GM23338 (cell line): ENCODE measurements at regions not wholly inside any gene's neighbourhood (a gene's known extent, or its start where the extent isn't known, plus 50 kb on each side); places are given as distances from the start of the nearest gene placed in this dataset.
A peak's percentile ranks its signal among the peaks of the same experiment; 100 is the strongest.

Experiments
- ATAC-seq: fragments of 200-7000 bp; cut with Tn5 transposase; 3 replicates; pipeline ENCODE4 v1.9.1; 2020
- DNase-seq: peaks from one replicate; pipeline ENCODE4 v3.0.0-alpha.2; 2015; ENCODE audit warnings: low spot score
- H2AFZ ChIP-seq: fragments of 200-600 bp; sonication (generic); 2 replicates; pipeline ENCODE4 v1.8.0; 2016; ENCODE audit warnings: antibody characterized with exemption, mild to moderate bottlenecking, moderate library complexity
- H3F3A ChIP-seq: fragments of 200-600 bp; sonication (generic); replicated peaks from 2 replicates; pipeline ENCODE4 v1.8.0; 2017; ENCODE audit warnings: antibody characterized with exemption, mixed run types, low read depth
- H3K27ac ChIP-seq: fragments of 200-600 bp; sonication (generic); 2 replicates; pipeline ENCODE4 v1.6.1; 2016; ENCODE audit warnings: low read depth
- H3K27me3 ChIP-seq: fragments of 200-600 bp; sonication (generic); 2 replicates; pipeline ENCODE4 v1.8.0; 2016; ENCODE audit warnings: mild to moderate bottlenecking, mixed run types, moderate library complexity; ENCODE audit not compliant: insufficient read depth
- H3K36me3 ChIP-seq: fragments of 200-600 bp; sonication (generic); 2 replicates; pipeline ENCODE4 v1.8.0; 2016; ENCODE audit warnings: mild to moderate bottlenecking; ENCODE audit not compliant: insufficient read depth
- H3K4me1 ChIP-seq: fragments of 200-600 bp; sonication (generic); 2 replicates; pipeline ENCODE4 v1.8.0; 2016; ENCODE audit warnings: mild to moderate bottlenecking, moderate library complexity; ENCODE audit not compliant: insufficient read depth
- H3K4me2 ChIP-seq: fragments of 200-600 bp; sonication (generic); 2 replicates; pipeline ENCODE4 v1.7.1; 2017; ENCODE audit warnings: mixed run types
- H3K4me3 ChIP-seq: fragments of 200-600 bp; sonication (generic); 2 replicates; pipeline ENCODE4 v1.6.1; 2016; ENCODE audit warnings: mixed run types
- H3K79me2 ChIP-seq: fragments of 200-600 bp; sonication (generic); replicated peaks from 2 replicates; pipeline ENCODE4 v1.8.0; 2017; ENCODE audit warnings: mild to moderate bottlenecking; ENCODE audit not compliant: insufficient read depth
- H3K9me2 ChIP-seq: fragments of 200-600 bp; sonication (generic); 2 replicates; pipeline ENCODE4 v1.8.0; 2017; ENCODE audit not compliant: insufficient read depth
- H4K20me1 ChIP-seq: fragments of 200-600 bp; sonication (generic); replicated peaks from 2 replicates; pipeline ENCODE4 v1.8.0; 2017; ENCODE audit warnings: mild to moderate bottlenecking; ENCODE audit not compliant: insufficient read depth
- H3K27ac Mint-ChIP-seq: 2 replicates; pipeline ENCODE4 v1.8.0; 2020; ENCODE audit warnings: inconsistent platforms, mild to moderate bottlenecking, moderate library complexity, mixed read lengths
- H3K27me3 Mint-ChIP-seq: 3 replicates; pipeline ENCODE4 v1.8.0; 2022; ENCODE audit warnings: low read depth, mild to moderate bottlenecking, moderate library complexity, mixed read lengths, inconsistent platforms; ENCODE audit not compliant: insufficient read depth, poor library complexity
- H3K36me3 Mint-ChIP-seq: 3 replicates; pipeline ENCODE4 v1.8.0; 2021; ENCODE audit warnings: low read depth, mild to moderate bottlenecking, inconsistent platforms, moderate library complexity, mixed read lengths
- H3K4me1 Mint-ChIP-seq: 3 replicates; pipeline ENCODE4 v1.8.0; 2020; ENCODE audit warnings: mild to moderate bottlenecking, inconsistent platforms, mixed read lengths
- H3K4me3 Mint-ChIP-seq: 3 replicates; pipeline ENCODE4 v1.8.0; 2021; ENCODE audit warnings: moderate library complexity, mild to moderate bottlenecking, inconsistent platforms, mixed read lengths
- H3K9me3 Mint-ChIP-seq: 3 replicates; pipeline ENCODE4 v1.8.0; 2020; ENCODE audit warnings: moderate library complexity, mild to moderate bottlenecking, inconsistent platforms, mixed read lengths
- CREB1 ChIP-seq: fragments of 250-450 bp; sonication (Bioruptor Pico); IDR thresholded peaks from 2 replicates; pipeline ENCODE4 v1.5.0; 2020; ENCODE audit warnings: low read depth, mild to moderate bottlenecking, moderate library complexity
- CTCF ChIP-seq, 2 experiments: fragments of 200-600 bp in 1 of 2; sonication (generic) in 1 of 2; conservative IDR thresholded peaks; 2 replicates each; pipeline versions ENCODE4 v1.5.1 to v1.6.1; 2016 to 2017; ENCODE audit warnings: antibody characterized with exemption in 2 of 2, low read depth in 2 of 2, mild to moderate bottlenecking in 2 of 2, moderate library complexity in 1 of 2
- EZH2 ChIP-seq: fragments of 200-600 bp; sonication (generic); IDR thresholded peaks from one replicate; pipeline ENCODE4 v1.8.0; 2017; ENCODE audit warnings: antibody characterized with exemption, mild to moderate bottlenecking, low read depth; ENCODE audit not compliant: unreplicated experiment
- JUNB ChIP-seq: IDR thresholded peaks from one replicate; pipeline ENCODE4 v1.6.1; 2016; ENCODE audit warnings: antibody characterized with exemption; ENCODE audit not compliant: unreplicated experiment
- NANOG ChIP-seq: IDR thresholded peaks from 2 replicates; pipeline ENCODE4 v1.6.1; 2016; ENCODE audit warnings: antibody characterized with exemption, borderline replicate concordance
- REST ChIP-seq: IDR thresholded peaks from one replicate; pipeline ENCODE4 v1.6.1; 2018; ENCODE audit warnings: antibody characterized with exemption; ENCODE audit not compliant: unreplicated experiment
- STAT1 ChIP-seq: IDR thresholded peaks from one replicate; pipeline ENCODE4 v1.6.1; 2016; ENCODE audit warnings: antibody characterized with exemption; ENCODE audit not compliant: unreplicated experiment
- ZNF114 ChIP-seq: fragments of 250-450 bp; sonication (Bioruptor Pico); IDR thresholded peaks from 2 replicates; pipeline ENCODE4 v1.5.0; 2020; ENCODE audit warnings: mild to moderate bottlenecking, moderate library complexity
- TF ChIP-seq, protein P1 (sequence below): fragments of 250-450 bp; sonication (Bioruptor Pico); IDR thresholded peaks from 2 replicates; pipeline ENCODE4 v1.5.0; 2020; ENCODE audit warnings: mild to moderate bottlenecking, moderate library complexity
- TF ChIP-seq, protein P2 (sequence below): IDR thresholded peaks from 2 replicates; pipeline ENCODE4 v1.6.1; 2016; ENCODE audit warnings: antibody characterized with exemption

- Histone ChIP-seq H3K27ac (no peak overlapping the region), H3K4me1 (no peaks in the 10 kb centered on the region), H2AFZ (no peak overlapping the region), H3K79me2 (no peaks in the 10 kb centered on the region), H3K9me2 (peaks cover 8% of the 10 kb centered on the region; the same call in 1 of the 2 replicates), H3K27me3 (no peaks in the 10 kb centered on the region), H3K36me3 (no peaks in the 10 kb centered on the region; the same call in 1 of the 2 replicates), H3F3A (no peaks in the 10 kb centered on the region), H4K20me1 (no peaks in the 10 kb centered on the region), H3K4me2 (no peak overlapping the region), H3K4me3 (no peak overlapping the region)
- DNase-seq (no peak), ATAC-seq (no peak)
- Mint-ChIP-seq H3K36me3 (no peaks in the 10 kb centered on the region), H3K9me3 (peaks cover 15% of the 10 kb centered on the region), H3K27me3 (no peaks in the 10 kb centered on the region), H3K27ac (no peak overlapping the region), H3K4me1 (no peaks in the 10 kb centered on the region), H3K4me3 (no peak overlapping the region)
- no peak for TF ChIP-seq STAT1
These were observed 128.4 kb downstream of the LINC00237 start for GRCh38 chr20:20977786-20978185.

- Mint-ChIP-seq H3K36me3 (no peaks in the 10 kb centered on the region), H3K4me3 (no peak overlapping the region), H3K27me3 (no peaks in the 10 kb centered on the region), H3K27ac (no peak overlapping the region), H3K9me3 (no peaks in the 10 kb centered on the region), H3K4me1 (peaks cover 36% of the 10 kb centered on the region)
- H2AFZ ChIP-seq = peak overlapping the region; percentile 75; the same call in 1 of the 2 replicates
- no peak overlapping the region for H3K4me2 ChIP-seq
- no peaks in the 10 kb centered on the region for H3K27me3 ChIP-seq
- ATAC-seq (no peak), DNase-seq (no peak)
- no peak overlapping the region for H3K4me3 ChIP-seq
- no peaks in the 10 kb centered on the region for H3F3A ChIP-seq
- H3K9me2 ChIP-seq = 0 out of 2 replicates have a peak, but pooled peaks cover under 1% of the 10 kb centered on the region
- H4K20me1 ChIP-seq = no peaks in the 10 kb centered on the region
- no peaks in the 10 kb centered on the region for H3K79me2 ChIP-seq
- H3K36me3 ChIP-seq = no peaks in the 10 kb centered on the region
- H3K27ac ChIP-seq = no peak overlapping the region
- H3K4me1 ChIP-seq = peaks cover 41% of the 10 kb centered on the region
- no peak for TF ChIP-seq CTCF (conservative IDR thresholded peaks at IDR 0.05; ENCODE audit: low read depth in 2 of 2)
- TF ChIP-seq REST = no peak
- no peak for TF ChIP-seq JUNB
- TF ChIP-seq NANOG = no peak
- TF ChIP-seq STAT1 = no peak
- TF ChIP-seq, protein P1, sequence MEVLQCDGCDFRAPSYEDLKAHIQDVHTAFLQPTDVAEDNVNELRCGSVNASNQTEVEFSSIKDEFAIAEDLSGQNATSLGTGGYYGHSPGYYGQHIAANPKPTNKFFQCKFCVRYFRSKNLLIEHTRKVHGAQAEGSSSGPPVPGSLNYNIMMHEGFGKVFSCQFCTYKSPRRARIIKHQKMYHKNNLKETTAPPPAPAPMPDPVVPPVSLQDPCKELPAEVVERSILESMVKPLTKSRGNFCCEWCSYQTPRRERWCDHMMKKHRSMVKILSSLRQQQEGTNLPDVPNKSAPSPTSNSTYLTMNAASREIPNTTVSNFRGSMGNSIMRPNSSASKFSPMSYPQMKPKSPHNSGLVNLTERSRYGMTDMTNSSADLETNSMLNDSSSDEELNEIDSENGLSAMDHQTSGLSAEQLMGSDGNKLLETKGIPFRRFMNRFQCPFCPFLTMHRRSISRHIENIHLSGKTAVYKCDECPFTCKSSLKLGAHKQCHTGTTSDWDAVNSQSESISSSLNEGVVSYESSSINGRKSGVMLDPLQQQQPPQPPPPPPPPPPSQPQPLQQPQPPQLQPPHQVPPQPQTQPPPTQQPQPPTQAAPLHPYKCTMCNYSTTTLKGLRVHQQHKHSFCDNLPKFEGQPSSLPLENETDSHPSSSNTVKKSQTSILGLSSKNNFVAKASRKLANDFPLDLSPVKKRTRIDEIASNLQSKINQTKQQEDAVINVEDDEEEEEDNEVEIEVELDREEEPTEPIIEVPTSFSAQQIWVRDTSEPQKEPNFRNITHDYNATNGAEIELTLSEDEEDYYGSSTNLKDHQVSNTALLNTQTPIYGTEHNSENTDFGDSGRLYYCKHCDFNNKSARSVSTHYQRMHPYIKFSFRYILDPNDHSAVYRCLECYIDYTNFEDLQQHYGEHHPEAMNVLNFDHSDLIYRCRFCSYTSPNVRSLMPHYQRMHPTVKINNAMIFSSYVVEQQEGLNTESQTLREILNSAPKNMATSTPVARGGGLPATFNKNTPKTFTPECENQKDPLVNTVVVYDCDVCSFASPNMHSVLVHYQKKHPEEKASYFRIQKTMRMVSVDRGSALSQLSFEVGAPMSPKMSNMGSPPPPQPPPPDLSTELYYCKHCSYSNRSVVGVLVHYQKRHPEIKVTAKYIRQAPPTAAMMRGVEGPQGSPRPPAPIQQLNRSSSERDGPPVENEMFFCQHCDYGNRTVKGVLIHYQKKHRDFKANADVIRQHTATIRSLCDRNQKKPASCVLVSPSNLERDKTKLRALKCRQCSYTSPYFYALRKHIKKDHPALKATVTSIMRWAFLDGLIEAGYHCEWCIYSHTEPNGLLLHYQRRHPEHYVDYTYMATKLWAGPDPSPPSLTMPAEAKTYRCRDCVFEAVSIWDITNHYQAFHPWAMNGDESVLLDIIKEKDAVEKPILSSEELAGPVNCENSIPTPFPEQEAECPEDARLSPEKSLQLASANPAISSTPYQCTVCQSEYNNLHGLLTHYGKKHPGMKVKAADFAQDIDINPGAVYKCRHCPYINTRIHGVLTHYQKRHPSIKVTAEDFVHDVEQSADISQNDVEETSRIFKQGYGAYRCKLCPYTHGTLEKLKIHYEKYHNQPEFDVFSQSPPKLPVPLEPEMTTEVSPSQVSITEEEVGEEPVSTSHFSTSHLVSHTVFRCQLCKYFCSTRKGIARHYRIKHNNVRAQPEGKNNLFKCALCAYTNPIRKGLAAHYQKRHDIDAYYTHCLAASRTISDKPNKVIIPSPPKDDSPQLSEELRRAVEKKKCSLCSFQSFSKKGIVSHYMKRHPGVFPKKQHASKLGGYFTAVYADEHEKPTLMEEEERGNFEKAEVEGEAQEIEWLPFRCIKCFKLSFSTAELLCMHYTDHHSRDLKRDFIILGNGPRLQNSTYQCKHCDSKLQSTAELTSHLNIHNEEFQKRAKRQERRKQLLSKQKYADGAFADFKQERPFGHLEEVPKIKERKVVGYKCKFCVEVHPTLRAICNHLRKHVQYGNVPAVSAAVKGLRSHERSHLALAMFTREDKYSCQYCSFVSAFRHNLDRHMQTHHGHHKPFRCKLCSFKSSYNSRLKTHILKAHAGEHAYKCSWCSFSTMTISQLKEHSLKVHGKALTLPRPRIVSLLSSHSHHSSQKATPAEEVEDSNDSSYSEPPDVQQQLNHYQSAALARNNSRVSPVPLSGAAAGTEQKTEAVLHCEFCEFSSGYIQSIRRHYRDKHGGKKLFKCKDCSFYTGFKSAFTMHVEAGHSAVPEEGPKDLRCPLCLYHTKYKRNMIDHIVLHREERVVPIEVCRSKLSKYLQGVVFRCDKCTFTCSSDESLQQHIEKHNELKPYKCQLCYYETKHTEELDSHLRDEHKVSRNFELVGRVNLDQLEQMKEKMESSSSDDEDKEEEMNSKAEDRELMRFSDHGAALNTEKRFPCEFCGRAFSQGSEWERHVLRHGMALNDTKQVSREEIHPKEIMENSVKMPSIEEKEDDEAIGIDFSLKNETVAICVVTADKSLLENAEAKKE (CRISPR knock-in tag) = no peak
- no peak for TF ChIP-seq EZH2
- TF ChIP-seq ZNF114 (CRISPR knock-in tag) = no peak
- no peak for TF ChIP-seq CREB1 (CRISPR knock-in tag)
- TF ChIP-seq, protein P2, sequence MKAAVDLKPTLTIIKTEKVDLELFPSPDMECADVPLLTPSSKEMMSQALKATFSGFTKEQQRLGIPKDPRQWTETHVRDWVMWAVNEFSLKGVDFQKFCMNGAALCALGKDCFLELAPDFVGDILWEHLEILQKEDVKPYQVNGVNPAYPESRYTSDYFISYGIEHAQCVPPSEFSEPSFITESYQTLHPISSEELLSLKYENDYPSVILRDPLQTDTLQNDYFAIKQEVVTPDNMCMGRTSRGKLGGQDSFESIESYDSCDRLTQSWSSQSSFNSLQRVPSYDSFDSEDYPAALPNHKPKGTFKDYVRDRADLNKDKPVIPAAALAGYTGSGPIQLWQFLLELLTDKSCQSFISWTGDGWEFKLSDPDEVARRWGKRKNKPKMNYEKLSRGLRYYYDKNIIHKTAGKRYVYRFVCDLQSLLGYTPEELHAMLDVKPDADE = no peak
These were observed 133.7 kb downstream of the LINC00237 start for GRCh38 chr20:20972490-20972889.
